NT2/D1 (cell line): ENCODE measurements at regions not wholly inside any gene's neighbourhood (a gene's known extent, or its start where the extent isn't known, plus 50 kb on each side); places are given as distances from the start of the nearest gene placed in this dataset.
"Not testable (repeated sequence)": the region's sequence is repeated elsewhere in the genome, so short reads cannot be mapped to it uniquely, and the experiment has no call there.

ENCODE experiments used
- DNase-seq: peaks from one replicate; pipeline ENCODE4 v3.0.0-alpha.2; 2011; ENCODE audit warnings: low read depth, low spot score
- H3K27me3 ChIP-seq: 2 replicates; pipeline ENCODE4 v1.6.0; 2011; ENCODE audit warnings: mild to moderate bottlenecking; ENCODE audit not compliant: insufficient read length, insufficient read depth
- H3K36me3 ChIP-seq: 2 replicates; pipeline ENCODE4 v1.6.1; 2011; ENCODE audit warnings: mild to moderate bottlenecking, low read length, mixed read lengths; ENCODE audit not compliant: insufficient read depth, insufficient read length
- H3K4me1 ChIP-seq: 2 replicates; pipeline ENCODE4 v1.5.1; 2011; ENCODE audit not compliant: insufficient read depth, insufficient read length
- H3K4me3 ChIP-seq: 2 replicates; pipeline ENCODE4 v1.5.1; 2011; ENCODE audit warnings: low read depth; ENCODE audit not compliant: insufficient read length
- H3K9ac ChIP-seq: 2 replicates; pipeline ENCODE4 v1.6.0; 2011; ENCODE audit warnings: low read depth; ENCODE audit not compliant: insufficient read length
- H3K9me3 ChIP-seq: 2 replicates; pipeline ENCODE4 v1.5.1; 2011; ENCODE audit warnings: mild to moderate bottlenecking, low read length; ENCODE audit not compliant: insufficient read depth
- SUZ12 ChIP-seq: IDR thresholded peaks from 2 replicates; pipeline ENCODE4 v1.6.1; 2011; ENCODE audit not compliant: insufficient read length, insufficient read depth; ENCODE audit errors: extremely low read depth
- YY1 ChIP-seq: IDR thresholded peaks from 2 replicates; pipeline ENCODE4 v1.6.1; 2011; ENCODE audit not compliant: insufficient read length, insufficient read depth
- ZNF274 ChIP-seq: IDR thresholded peaks from 2 replicates; pipeline ENCODE4 v1.6.1; 2011; ENCODE audit warnings: mild to moderate bottlenecking, low read depth, low read length

GRCh38 chr5:171542525-171543140, 123.2 kb downstream of the FGF18 start:
- no peak for TF ChIP-seq YY1
- no peak for TF ChIP-seq ZNF274
- no peak for TF ChIP-seq SUZ12
- Histone ChIP-seq H3K27me3 (no peaks in the 10 kb centered on the region), H3K9ac (no peak overlapping the region), H3K4me3 (no peak overlapping the region), H3K36me3 (no peaks in the 10 kb centered on the region), H3K4me1 (no peaks in the 10 kb centered on the region), H3K9me3 (no peaks in the 10 kb centered on the region)
- no peak for DNase-seq

GRCh38 chr5:171543148-171543815, 123.8 kb downstream of the FGF18 start:
- Histone ChIP-seq H3K27me3 (no peaks in the 10 kb centered on the region), H3K4me1 (no peaks in the 10 kb centered on the region), H3K36me3 (no peaks in the 10 kb centered on the region), H3K4me3 (no peak overlapping the region), H3K9me3 (no peaks in the 10 kb centered on the region), H3K9ac (no peak overlapping the region)
- TF ChIP-seq ZNF274: no peak
- TF ChIP-seq YY1: no peak
- no peak for TF ChIP-seq SUZ12
- no peak for DNase-seq

DNA sequence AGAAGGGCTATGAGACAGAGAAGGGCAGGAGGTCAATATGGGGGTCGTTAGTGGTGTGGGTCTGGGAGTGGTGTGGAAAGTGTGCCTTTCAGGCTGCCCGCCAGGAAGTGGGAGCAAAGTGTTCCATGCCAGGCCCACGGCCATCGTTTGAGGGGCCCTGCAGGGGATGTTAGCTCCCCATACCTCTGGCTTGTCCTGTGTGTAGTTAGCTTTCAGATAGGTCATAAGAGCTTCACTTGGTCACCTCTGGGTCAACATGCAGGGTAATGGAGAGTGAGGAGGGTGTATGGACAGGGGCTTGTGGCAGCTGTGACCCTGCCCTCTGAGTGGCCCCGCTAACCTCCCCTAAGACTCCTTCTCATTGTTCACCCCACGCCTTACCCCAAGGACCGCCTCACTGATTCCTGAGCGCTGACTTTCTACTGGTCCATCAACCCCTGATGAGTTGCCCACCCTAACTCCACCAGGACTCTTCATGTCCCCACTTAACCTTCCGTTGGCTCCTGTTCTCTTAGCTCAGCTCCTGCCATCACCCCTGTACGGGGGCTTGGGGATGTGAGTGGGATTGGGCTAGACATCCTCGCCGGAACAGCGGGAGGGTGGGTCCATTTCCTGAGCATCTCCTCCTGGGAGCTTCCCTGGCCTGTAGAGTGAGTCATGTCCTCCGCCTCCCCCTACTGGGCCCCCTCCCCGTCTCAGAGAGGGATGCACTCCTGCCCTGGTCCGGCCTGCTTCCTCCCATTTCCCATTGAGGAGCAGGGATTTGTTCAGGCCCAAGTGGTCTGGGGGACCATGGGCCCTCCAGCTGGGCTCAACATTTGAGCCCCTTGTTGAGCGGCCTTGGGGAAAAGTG, 125.7 kb downstream of the FGF18 start:
- Histone ChIP-seq H3K9me3 (no peaks in the 10 kb centered on the region), H3K9ac (no peak overlapping the region), H3K4me3 (no peak overlapping the region), H3K4me1 (no peaks in the 10 kb centered on the region), H3K36me3 (no peaks in the 10 kb centered on the region), H3K27me3 (no peaks in the 10 kb centered on the region)
- no peak for TF ChIP-seq ZNF274
- TF ChIP-seq SUZ12: no peak
- TF ChIP-seq YY1: no peak
- no peak for DNase-seq

DNA sequence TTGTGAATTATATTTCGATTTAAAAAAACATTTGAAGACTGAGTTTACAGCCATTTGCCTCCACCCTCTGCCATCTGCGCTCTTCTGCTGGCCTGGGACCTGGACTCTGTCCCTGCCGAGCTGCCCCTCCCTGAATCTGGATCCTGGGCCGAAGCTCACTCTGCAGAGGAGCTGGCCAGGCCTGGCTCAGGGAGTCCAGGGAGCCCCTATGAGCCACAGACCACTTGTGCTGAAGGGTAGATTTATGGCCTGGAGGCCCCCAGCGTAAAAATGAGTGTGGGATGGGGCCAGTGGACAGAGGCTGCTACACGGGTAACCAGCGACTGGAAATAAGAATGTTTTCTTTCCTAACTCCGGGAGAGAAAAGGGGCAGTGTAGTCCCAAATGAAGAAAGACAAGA, 129.8 kb downstream of the FGF18 start:
- Histone ChIP-seq H3K9me3 (no peaks in the 10 kb centered on the region), H3K4me3 (no peak overlapping the region), H3K36me3 (no peaks in the 10 kb centered on the region), H3K27me3 (no peaks in the 10 kb centered on the region), H3K4me1 (peaks cover 3% of the 10 kb centered on the region), H3K9ac (no peak overlapping the region)
- TF ChIP-seq SUZ12 (no peak), ZNF274 (no peak), YY1 (no peak)
- no peak for DNase-seq

- H3K9ac ChIP-seq, H3K4me1 ChIP-seq, H3K36me3 ChIP-seq, H3K9me3 ChIP-seq, DNase-seq, H3K4me3 ChIP-seq, H3K27me3 ChIP-seq: not testable (repeated sequence)
Observed at GRCh38 chr5:171553817-171554216, 134.4 kb downstream of the FGF18 start.

DNA sequence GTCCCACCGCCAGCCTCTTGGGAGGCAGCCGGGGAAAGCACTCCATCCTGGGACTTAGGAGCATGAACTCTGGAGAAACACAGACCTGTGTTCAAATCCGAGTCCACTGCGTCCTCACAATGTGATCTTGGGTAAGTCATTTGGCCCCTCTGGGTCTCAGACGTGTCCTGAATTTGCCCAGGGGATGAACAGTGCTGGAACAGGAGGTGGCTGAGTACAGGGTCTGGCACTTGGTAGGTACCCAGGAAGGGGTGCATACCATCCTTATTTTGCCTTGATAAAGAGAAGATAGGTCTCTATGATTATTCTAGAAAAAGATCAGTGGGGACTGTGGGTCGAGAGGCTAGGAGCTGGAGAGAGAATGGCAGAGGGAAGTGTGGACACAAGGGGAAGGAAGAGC, 135.7 kb downstream of the FGF18 start:
- Histone ChIP-seq H3K27me3 (no peaks in the 10 kb centered on the region), H3K4me3 (no peak overlapping the region), H3K9ac (no peak overlapping the region), H3K36me3 (no peaks in the 10 kb centered on the region), H3K9me3 (no peaks in the 10 kb centered on the region), H3K4me1 (peaks cover 3% of the 10 kb centered on the region)
- TF ChIP-seq SUZ12 (no peak), YY1 (no peak), ZNF274 (no peak)
- no peak for DNase-seq

DNA sequence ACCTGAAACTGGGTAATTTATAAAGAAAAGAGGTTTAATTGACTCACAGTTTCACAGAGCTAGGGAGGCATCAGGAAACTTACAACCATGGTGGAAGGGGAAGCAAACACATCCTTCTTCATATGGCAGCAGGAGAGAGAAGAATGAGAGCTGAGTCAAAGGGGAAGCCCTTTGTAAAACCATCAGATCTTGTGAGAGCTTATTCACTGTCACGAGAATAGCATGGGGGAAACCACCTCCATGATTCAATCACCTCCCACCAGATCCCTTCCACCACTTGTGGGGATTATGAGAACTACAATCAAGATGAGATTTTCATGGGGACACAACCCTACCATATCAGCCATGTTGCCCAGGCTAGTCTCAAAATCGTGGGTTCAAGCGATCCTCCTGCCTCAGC, 143.4 kb downstream of the FGF18 start:
- Histone ChIP-seq H3K36me3 (no peaks in the 10 kb centered on the region), H3K4me3 (no peak overlapping the region), H3K27me3 (no peaks in the 10 kb centered on the region), H3K9ac (no peak overlapping the region), H3K9me3 (peaks cover 2% of the 10 kb centered on the region; the same call in 1 of the 2 replicates), H3K4me1 (no peaks in the 10 kb centered on the region)
- TF ChIP-seq ZNF274 (no peak), SUZ12 (no peak), YY1 (no peak)
- DNase-seq: no peak
